ENCODE measurements at regions not wholly inside any gene's neighbourhood (a gene's known extent, or its start where the extent isn't known, plus 50 kb on each side); places are given as distances from the start of the nearest gene placed in this dataset.

GRCh38 chr13:73216381-73216831, 157.6 kb downstream of the KLF5 start:
- no peaks in the 10 kb centered on the region for H3K27me3 ChIP-seq (ENCODE audit: insufficient read depth, low read length)
- no peak overlapping the region for H3K4me3 ChIP-seq (ENCODE audit: low read depth, low read length)
- no peaks in the 10 kb centered on the region for H3K36me3 ChIP-seq (ENCODE audit: insufficient read depth, low read length)
- H2AFZ ChIP-seq (ENCODE audit: low read length, unreplicated experiment) = no peak overlapping the region
- peaks cover 10% of the 10 kb centered on the region for H3K4me1 ChIP-seq (ENCODE audit: control insufficient read depth, insufficient read depth, low read length, unreplicated experiment)
- H3K79me2 ChIP-seq (ENCODE audit: control insufficient read depth, insufficient read depth, low read length, unreplicated experiment) = no peaks in the 10 kb centered on the region
- H3K27ac ChIP-seq (ENCODE audit: low read depth, low read length) = 0 out of 2 replicates have a peak overlapping the region, but pooled peaks have one; percentile 15

DNA sequence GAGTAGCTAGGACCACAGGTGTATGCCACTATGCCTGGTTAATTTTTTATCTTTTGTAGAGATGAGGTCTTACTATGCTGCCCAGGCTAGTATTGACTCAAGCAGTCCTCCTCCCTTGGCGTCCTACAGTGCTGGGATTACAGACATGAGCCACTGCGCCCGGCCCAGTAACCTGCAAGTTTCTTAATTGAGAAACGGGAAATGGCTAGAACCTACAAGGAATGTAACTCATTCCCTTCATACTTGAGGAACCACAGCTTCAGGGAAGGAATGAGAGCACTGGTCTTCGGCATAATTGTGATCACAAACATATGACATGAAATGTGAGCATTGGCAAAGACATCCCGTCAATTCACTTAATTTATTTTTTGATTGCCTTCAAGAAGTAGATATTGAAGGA, 157.0 kb downstream of the KLF5 start:
- Histone ChIP-seq H3K4me3 (ENCODE audit: low read depth, low read length) (no peak overlapping the region), H3K4me1 (ENCODE audit: control insufficient read depth, insufficient read depth, low read length, unreplicated experiment) (peaks cover 11% of the 10 kb centered on the region)

DNA sequence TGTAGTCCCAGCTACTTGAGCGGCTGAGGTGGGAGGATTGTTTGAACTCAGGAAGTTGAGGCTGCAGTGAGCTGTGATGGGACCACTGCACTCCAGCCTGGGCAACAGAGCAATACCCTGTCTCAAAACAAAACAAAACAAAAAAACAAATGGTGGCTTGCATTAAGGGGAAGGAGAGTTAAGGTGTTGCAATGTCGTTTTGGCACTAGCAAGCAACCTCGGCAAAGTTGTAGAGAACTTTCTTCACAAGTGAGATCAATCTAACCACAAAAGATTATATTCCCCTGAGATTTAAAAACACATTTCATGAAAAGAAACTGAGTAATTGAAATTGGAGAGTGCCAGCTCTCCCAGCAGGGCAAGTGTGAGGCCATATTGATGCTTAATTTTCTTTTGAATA, 153.7 kb downstream of the KLF5 start:
- no peak overlapping the region for H2AFZ ChIP-seq (ENCODE audit: low read length, unreplicated experiment)
- H3K79me2 ChIP-seq (ENCODE audit: control insufficient read depth, insufficient read depth, low read length, unreplicated experiment) = no peaks in the 10 kb centered on the region
- H3K4me1 ChIP-seq (ENCODE audit: control insufficient read depth, insufficient read depth, low read length, unreplicated experiment) = peaks cover 21% of the 10 kb centered on the region
- no peaks in the 10 kb centered on the region for H3K27me3 ChIP-seq (ENCODE audit: insufficient read depth, low read length)
- no peak overlapping the region for H3K4me3 ChIP-seq (ENCODE audit: low read depth, low read length)
- H3K27ac ChIP-seq (ENCODE audit: low read depth, low read length) = no peak overlapping the region
- no peaks in the 10 kb centered on the region for H3K36me3 ChIP-seq (ENCODE audit: insufficient read depth, low read length)

More for the DNA sequence above, 157.0 kb downstream of the KLF5 start:
- Histone ChIP-seq H3K36me3 (ENCODE audit: insufficient read depth, low read length) (no peaks in the 10 kb centered on the region), H3K79me2 (ENCODE audit: control insufficient read depth, insufficient read depth, low read length, unreplicated experiment) (no peaks in the 10 kb centered on the region), H3K27me3 (ENCODE audit: insufficient read depth, low read length) (no peaks in the 10 kb centered on the region), H3K27ac (ENCODE audit: low read depth, low read length) (no peak overlapping the region), H2AFZ (ENCODE audit: low read length, unreplicated experiment) (no peak overlapping the region)

- no peak overlapping the region for H3K4me3 ChIP-seq (ENCODE audit: low read depth, low read length)
- no peaks in the 10 kb centered on the region for H3K27me3 ChIP-seq (ENCODE audit: insufficient read depth, low read length)
- no peak overlapping the region for H3K27ac ChIP-seq (ENCODE audit: low read depth, low read length)
- H3K4me1 ChIP-seq (ENCODE audit: control insufficient read depth, insufficient read depth, low read length, unreplicated experiment) = peaks cover 12% of the 10 kb centered on the region
- no peaks in the 10 kb centered on the region for H3K79me2 ChIP-seq (ENCODE audit: control insufficient read depth, insufficient read depth, low read length, unreplicated experiment)
- no peak overlapping the region for H2AFZ ChIP-seq (ENCODE audit: low read length, unreplicated experiment)
- no peaks in the 10 kb centered on the region for H3K36me3 ChIP-seq (ENCODE audit: insufficient read depth, low read length)
These were observed 151.5 kb downstream of the KLF5 start for GRCh38 chr13:73210218-73210883.

- H3K79me2 ChIP-seq (ENCODE audit: control insufficient read depth, insufficient read depth, low read length, unreplicated experiment) = no peaks in the 10 kb centered on the region
- no peak overlapping the region for H2AFZ ChIP-seq (ENCODE audit: low read length, unreplicated experiment)
- no peak overlapping the region for H3K27ac ChIP-seq (ENCODE audit: low read depth, low read length)
- no peaks in the 10 kb centered on the region for H3K27me3 ChIP-seq (ENCODE audit: insufficient read depth, low read length)
- H3K36me3 ChIP-seq (ENCODE audit: insufficient read depth, low read length) = no peaks in the 10 kb centered on the region
- peaks cover 2% of the 10 kb centered on the region for H3K4me1 ChIP-seq (ENCODE audit: control insufficient read depth, insufficient read depth, low read length, unreplicated experiment)
- no peak overlapping the region for H3K4me3 ChIP-seq (ENCODE audit: low read depth, low read length)
These were observed 146.1 kb downstream of the KLF5 start for GRCh38 chr13:73204952-73205351.

- Histone ChIP-seq H3K27me3 (ENCODE audit: insufficient read depth, low read length) (no peaks in the 10 kb centered on the region), H2AFZ (ENCODE audit: low read length, unreplicated experiment) (no peak overlapping the region), H3K4me1 (ENCODE audit: control insufficient read depth, insufficient read depth, low read length, unreplicated experiment) (no peaks in the 10 kb centered on the region), H3K4me3 (ENCODE audit: low read depth, low read length) (no peak overlapping the region), H3K27ac (ENCODE audit: low read depth, low read length) (no peak overlapping the region), H3K36me3 (ENCODE audit: insufficient read depth, low read length) (no peaks in the 10 kb centered on the region), H3K79me2 (ENCODE audit: control insufficient read depth, insufficient read depth, low read length, unreplicated experiment) (no peaks in the 10 kb centered on the region)
These were observed 142.8 kb downstream of the KLF5 start for GRCh38 chr13:73201626-73202025.

GRCh38 chr13:73198991-73199411, 140.2 kb downstream of the KLF5 start:
- Histone ChIP-seq H3K27ac (ENCODE audit: low read depth, low read length) (no peak overlapping the region), H3K36me3 (ENCODE audit: insufficient read depth, low read length) (no peaks in the 10 kb centered on the region), H3K4me1 (ENCODE audit: control insufficient read depth, insufficient read depth, low read length, unreplicated experiment) (no peaks in the 10 kb centered on the region), H3K27me3 (ENCODE audit: insufficient read depth, low read length) (no peaks in the 10 kb centered on the region), H2AFZ (ENCODE audit: low read length, unreplicated experiment) (no peak overlapping the region), H3K79me2 (ENCODE audit: control insufficient read depth, insufficient read depth, low read length, unreplicated experiment) (no peaks in the 10 kb centered on the region), H3K4me3 (ENCODE audit: low read depth, low read length) (no peak overlapping the region)

DNA sequence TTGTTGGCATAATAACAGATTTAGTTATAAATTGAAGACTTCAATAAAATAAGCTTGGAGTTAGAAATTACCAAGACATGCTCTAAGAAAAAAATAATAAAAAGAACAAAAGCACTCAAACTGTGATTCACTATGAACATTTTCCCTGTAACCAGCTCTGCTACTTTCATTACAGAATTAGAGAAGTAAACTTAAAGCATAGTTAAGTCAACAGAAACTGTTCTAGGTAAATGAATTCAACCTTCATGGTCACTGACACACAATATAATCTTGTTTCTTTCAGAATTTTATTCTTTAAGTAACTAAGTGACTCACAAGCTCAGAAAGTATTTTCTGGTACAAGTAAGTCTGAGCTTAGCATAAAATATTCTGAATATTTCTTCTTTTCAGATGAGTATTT, 136.3 kb downstream of the KLF5 start:
- no peaks in the 10 kb centered on the region for H3K36me3 ChIP-seq (ENCODE audit: insufficient read depth, low read length)
- H3K79me2 ChIP-seq (ENCODE audit: control insufficient read depth, insufficient read depth, low read length, unreplicated experiment) = no peaks in the 10 kb centered on the region
- H3K4me3 ChIP-seq (ENCODE audit: low read depth, low read length) = no peak overlapping the region
- no peaks in the 10 kb centered on the region for H3K4me1 ChIP-seq (ENCODE audit: control insufficient read depth, insufficient read depth, low read length, unreplicated experiment)
- H2AFZ ChIP-seq (ENCODE audit: low read length, unreplicated experiment) = no peak overlapping the region
- H3K27me3 ChIP-seq (ENCODE audit: insufficient read depth, low read length) = no peaks in the 10 kb centered on the region
- H3K27ac ChIP-seq (ENCODE audit: low read depth, low read length) = no peak overlapping the region

DNA sequence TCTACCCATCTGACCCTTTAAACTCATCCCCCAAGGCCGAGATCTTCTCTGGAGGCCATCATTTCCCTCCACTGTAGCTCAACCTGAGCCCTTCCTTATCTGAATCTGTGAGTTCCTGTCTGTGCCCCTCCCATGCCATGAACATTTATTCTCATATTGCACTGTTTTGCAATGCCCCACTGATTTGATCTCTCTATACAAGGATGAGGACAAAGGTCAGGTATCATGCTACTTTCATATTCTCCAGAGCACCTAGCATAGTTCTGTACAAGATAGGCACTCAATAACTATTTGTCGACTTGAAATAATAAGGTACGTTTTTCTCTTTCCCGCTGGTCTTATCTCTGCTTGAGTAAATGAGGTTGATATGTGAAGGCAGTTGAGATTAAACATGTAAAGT, 135.5 kb downstream of the KLF5 start:
- Histone ChIP-seq H3K27me3 (ENCODE audit: insufficient read depth, low read length) (no peaks in the 10 kb centered on the region), H3K79me2 (ENCODE audit: control insufficient read depth, insufficient read depth, low read length, unreplicated experiment) (no peaks in the 10 kb centered on the region), H3K27ac (ENCODE audit: low read depth, low read length) (no peak overlapping the region), H3K4me3 (ENCODE audit: low read depth, low read length) (no peak overlapping the region), H2AFZ (ENCODE audit: low read length, unreplicated experiment) (no peak overlapping the region), H3K4me1 (ENCODE audit: control insufficient read depth, insufficient read depth, low read length, unreplicated experiment) (peaks cover 8% of the 10 kb centered on the region), H3K36me3 (ENCODE audit: insufficient read depth, low read length) (no peaks in the 10 kb centered on the region)

DNA sequence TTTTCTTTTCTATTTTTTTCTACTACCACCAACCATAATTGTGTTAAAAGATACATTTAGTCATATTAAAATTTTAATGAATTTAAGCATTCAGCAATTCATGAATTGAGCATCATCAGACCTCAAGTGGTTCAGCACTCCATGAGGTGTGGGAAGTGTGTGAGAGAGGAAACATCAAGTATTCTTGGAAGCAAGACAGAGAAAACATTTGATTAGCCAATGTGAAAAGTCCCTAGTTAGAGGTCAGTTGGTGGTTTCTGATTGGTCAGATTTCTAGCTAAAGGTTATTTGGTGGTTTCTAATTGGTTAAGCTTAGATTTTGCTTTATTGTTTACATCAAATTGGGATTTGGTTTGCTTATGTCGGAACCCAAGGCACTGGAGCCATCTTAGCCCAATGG, 134.7 kb downstream of the KLF5 start:
- no peak overlapping the region for H3K27ac ChIP-seq (ENCODE audit: low read depth, low read length)
- no peaks in the 10 kb centered on the region for H3K27me3 ChIP-seq (ENCODE audit: insufficient read depth, low read length)
- H3K79me2 ChIP-seq (ENCODE audit: control insufficient read depth, insufficient read depth, low read length, unreplicated experiment) = no peaks in the 10 kb centered on the region
- no peak overlapping the region for H2AFZ ChIP-seq (ENCODE audit: low read length, unreplicated experiment)
- H3K4me1 ChIP-seq (ENCODE audit: control insufficient read depth, insufficient read depth, low read length, unreplicated experiment) = peaks cover 8% of the 10 kb centered on the region
- no peaks in the 10 kb centered on the region for H3K36me3 ChIP-seq (ENCODE audit: insufficient read depth, low read length)
- no peak overlapping the region for H3K4me3 ChIP-seq (ENCODE audit: low read depth, low read length)

GRCh38 chr13:73190477-73190876, 131.7 kb downstream of the KLF5 start:
- no peak overlapping the region for H3K27ac ChIP-seq (ENCODE audit: low read depth, low read length)
- H3K36me3 ChIP-seq (ENCODE audit: insufficient read depth, low read length) = no peaks in the 10 kb centered on the region
- peak overlapping the region; percentile 65 for H3K4me3 ChIP-seq (ENCODE audit: low read depth, low read length)
- peaks cover 12% of the 10 kb centered on the region for H3K4me1 ChIP-seq (ENCODE audit: control insufficient read depth, insufficient read depth, low read length, unreplicated experiment)
- H3K27me3 ChIP-seq (ENCODE audit: insufficient read depth, low read length) = no peaks in the 10 kb centered on the region
- H3K79me2 ChIP-seq (ENCODE audit: control insufficient read depth, insufficient read depth, low read length, unreplicated experiment) = no peaks in the 10 kb centered on the region
- H2AFZ ChIP-seq (ENCODE audit: low read length, unreplicated experiment) = peak overlapping the region; percentile 80
